SW 1271 (cell line): ENCODE measurements at regions not wholly inside any gene's neighbourhood (a gene's known extent, or its start where the extent isn't known, plus 50 kb on each side); places are given as distances from the start of the nearest gene placed in this dataset.

Experiments used
- DNase-seq, 2 experiments: peaks; one replicate each; lab custom pipeline; 2025; lab: John Stamatoyannopoulos, UW

DNA sequence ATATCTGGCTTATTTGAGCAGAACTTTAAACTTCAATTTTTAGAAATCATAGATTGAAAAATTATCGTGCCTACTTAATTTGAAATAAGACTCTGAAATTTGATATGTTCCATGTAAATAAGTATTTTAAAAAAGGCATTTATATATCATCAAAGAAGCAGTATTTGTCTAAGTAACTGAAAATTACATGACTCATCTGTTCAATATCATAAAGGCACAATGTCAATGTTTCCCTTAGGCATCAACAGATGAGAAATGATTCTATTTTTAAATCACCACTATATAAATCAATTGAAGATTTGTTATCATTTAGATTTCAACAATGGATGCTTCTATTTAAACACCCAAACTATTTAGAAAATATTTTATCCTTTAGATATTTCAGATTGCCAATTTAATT is 142.9 kb upstream of the POU5F2 start:
- no peak for DNase-seq

DNA sequence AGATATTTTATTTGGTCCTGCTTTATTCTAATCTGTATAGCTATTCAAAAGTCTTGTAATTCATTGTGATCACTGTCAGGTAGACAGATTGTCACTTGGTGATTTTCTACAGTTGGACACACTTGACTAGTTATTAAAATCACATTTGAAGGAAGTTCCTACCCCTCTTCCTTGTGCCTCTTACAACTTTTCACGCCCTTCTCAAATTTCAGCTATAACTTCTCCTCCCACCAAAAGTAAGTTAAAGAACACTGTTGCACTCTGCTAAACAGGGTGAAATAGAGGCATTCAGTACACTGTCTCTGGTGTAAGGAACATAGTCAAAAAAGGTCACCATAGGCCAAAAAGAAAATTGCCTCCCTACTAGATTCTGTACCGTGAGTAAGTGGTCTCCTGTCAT is 142.1 kb upstream of the POU5F2 start:
- DNase-seq = no peak

DNA sequence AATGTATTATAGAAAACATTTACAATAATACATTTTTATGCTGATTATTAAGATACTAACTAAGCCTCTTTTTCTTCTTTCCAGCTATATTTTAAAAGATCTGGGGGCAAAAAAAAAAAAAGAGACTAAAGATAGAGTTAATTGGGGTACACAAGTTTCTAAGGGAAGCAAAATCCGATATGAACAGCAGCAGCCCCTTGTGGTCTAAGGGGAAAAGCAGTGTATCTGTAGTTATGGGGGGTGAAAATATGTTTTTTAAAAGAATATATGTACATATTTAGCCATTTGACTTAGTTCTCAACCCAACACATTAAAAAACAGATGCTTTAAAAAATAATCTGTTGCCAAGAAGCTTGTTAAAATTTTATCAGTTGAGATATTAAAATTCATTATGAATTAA is 134.3 kb upstream of the POU5F2 start:
- DNase-seq = no peak

DNA sequence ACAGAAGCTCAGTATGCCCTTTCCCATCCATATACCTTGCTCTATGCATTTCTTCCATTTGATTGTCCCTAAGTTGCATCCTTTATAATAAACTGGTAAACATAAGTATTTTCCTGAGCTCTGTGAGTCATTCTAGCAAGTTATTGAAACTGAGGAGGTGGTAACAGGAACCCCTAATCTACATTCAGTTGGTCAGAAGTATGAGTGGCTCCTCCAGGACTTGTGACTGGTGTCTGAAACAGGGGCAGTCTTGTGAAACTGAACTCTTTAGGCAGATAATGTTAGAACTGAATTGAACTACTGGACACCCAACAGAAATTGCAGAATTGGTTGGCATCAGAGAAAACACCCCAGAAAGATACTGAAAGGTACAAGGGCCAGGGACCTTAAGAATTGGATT is 133.1 kb upstream of the POU5F2 start:
- no peak for DNase-seq

DNA sequence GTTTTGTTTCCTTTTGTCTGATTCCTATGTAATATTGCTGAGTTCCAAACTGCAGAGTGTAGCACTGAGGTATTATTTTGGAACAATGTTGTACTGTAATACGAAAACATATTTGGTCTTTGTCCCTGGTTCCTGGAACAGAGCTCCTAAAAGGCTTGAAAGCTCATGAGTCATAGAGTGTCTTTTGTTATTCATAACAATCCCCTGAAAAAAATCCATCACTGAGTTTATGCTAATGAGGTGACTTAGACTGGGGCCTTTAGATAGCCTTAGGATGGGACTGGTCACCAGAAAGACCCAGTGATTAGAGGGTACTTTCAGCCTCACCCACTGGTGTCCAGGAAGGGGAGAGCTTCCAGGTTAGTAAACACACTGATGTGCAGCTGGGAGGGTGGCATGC is 132.7 kb upstream of the POU5F2 start:
- DNase-seq = no peak

DNA sequence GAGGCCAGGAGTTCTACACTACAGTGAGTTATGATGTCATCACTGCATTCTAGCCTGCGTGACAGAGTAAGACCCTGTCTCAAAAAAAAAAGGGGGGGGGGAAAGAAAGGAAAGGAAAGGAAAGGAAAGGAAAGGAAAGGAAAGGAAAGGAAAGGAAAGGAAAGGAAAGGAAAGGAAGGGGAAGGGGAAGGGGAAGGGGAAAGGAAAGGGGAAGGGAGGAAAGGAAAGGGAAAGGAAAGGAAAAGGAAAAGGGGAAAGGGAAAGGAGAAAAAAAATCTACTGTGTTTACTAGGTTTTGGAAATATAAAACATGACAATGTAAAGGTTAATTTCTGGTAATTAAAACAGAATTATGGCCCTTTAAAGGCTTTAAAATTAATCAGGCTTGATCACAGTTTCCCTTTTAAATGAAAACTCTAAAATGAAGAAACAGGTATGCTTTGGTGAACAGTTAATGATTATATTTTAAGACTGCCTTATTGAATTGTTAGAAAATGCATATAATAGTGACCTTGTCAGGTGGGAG is 131.9 kb upstream of the POU5F2 start:
- no peak for DNase-seq

DNA sequence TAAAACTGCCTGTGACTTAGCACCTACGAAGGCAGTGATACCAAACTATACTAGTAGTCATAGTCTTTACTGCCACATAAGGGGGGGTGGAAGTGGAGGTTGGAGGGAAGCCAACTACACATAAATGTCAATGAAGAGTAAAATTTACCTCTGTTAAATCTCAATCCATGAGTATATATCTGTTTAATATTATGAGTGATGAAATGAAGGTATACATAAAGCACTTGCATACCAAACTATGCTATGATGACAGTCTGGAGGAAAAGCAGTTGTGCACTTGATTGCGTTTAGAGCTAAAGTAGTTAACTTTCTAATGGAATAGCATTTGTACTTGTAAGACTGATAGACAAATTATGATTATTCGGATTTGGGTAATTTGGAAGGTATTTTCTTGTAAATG is 129.2 kb upstream of the POU5F2 start:
- no peak for DNase-seq

DNA sequence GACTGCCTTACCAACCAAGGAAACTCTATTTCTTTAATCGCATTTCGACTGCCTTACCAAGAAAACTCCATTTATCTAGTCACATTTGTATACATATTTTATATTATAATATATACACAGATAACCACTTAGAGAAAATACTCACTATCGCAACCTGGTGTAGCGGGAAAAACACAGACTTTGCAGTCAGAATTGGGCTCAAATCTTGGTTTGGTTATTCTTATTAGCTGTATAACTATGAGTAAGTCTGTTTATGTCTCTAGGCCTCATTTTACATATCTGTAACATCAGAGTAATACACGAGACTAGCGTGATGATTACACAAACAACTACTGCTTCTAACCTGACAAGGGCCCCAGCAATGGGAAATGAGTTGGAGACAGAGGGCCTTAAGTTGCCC is 127.5 kb upstream of the POU5F2 start:
- no peak for DNase-seq

DNA sequence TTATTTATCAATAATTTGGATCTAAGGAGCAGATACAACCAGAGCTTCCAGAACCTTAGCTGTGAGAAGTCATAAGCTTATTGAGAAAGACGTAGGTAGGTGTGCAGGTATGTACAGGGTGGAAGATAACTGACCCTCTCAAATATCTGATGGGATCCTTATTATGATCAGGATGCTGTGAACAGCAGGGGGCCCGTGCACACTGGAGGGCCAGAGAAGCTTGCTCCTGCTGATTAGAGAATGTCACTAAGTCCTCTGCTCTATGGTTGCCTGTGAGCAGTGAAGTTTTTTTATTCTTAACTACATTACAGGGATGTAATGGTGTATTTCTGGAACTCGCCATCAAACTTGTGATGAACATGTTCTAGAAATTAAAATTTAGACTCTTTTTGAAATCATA is 108.9 kb upstream of the POU5F2 start:
- DNase-seq = no peak

DNA sequence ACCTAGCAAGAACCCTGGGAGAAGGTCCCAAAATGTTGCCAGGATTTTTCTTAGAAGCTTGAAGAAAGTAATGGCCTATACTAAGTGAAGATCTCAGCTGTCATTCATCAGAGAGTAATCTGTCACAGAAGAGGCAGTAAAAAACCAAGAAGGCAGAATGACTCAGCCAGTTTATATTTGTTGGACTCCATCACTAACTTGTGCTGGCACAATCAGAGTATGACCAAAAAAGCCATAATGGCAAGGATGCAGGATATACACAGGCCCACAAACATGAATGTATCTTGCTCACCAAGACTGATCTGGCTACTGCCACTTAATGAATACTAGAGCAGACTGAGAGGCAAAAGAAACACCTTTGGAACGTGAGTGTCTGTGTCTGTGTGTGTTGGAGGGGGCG is 104.0 kb upstream of the POU5F2 start:
- no peak for DNase-seq

DNA sequence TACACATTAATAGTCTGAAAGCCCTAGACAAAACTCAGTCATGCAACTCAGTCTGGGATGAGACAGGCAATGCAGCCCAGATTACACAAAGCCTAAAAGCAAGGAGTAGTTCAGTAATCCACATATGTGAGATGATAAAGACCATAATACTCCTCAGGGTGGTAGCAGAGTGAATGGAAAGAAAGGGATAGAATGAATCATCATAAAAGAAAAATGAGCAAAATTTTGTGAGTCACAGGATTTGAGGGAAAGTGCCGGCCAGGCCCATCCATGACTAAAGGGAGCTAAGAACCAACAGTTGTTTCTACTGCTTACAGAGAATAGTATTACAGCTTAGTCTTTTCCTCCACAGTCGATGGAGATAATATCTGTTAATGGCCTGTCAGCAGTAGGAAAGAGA is 90.0 kb upstream of the POU5F2 start:
- peak in 1 of 2 experiments; percentile 30 for DNase-seq

DNA sequence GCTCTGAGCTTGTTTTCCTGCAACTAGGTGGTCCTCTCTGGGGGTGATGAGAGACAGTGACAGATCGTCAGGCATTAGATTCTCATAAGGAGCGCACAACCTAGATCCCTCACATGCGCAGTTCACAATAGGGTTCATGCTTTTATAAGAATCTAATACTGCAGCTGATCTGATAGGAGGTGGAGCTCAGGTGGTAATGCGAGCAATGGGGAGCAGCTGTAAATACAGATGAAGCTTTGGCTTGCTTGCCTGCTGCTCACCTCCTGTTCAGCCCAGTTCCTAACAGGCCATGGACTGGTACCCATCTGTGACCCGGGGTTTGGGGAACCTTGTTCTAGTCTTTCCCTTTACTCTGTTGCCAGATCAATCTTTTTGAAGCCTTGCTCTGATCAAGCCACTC is 89.5 kb upstream of the POU5F2 start:
- no peak for DNase-seq

DNA sequence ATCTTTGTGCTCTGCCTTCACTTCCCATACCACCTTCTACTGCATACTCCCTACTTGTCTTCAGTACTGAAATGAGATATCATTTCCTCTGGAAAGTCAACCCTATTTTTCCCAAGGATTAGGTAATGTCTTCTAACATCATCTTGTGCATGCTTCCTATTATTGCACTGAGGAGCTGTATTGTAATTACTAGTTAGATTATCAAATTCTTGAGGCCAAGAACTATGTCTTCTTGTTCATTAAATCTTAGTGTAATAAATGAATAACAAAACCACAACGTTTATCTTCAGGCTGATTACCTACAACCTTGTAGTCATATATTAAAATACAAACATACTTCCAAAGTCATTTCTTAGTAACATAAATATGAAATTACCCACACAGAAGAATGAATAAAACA is 87.9 kb upstream of the POU5F2 start:
- DNase-seq = no peak

DNA sequence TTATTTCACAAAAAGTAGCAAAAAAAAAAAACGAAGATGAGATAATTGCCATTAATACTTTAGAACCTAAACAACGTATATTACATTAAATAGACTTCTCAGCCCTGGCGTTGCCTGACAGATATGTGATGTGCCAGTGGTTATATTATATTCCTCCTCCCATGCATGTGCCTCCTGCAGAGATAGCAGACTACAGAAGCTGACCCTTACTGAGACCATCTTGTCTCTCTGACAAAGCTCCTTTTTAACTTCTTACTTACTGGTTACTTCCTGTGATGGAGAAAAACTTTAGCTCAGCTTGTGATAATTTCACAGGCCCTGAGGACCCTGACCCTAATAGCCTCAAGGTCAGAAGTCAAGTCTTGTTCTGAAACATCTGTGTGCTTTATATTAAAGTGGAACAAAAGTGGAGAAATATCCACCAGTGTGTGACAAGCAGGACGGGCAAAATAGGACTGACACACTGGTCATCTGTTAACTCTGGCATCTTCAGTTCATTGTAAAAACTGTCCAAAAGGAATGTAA is 80.6 kb upstream of the POU5F2 start:
- no peak for DNase-seq

DNA sequence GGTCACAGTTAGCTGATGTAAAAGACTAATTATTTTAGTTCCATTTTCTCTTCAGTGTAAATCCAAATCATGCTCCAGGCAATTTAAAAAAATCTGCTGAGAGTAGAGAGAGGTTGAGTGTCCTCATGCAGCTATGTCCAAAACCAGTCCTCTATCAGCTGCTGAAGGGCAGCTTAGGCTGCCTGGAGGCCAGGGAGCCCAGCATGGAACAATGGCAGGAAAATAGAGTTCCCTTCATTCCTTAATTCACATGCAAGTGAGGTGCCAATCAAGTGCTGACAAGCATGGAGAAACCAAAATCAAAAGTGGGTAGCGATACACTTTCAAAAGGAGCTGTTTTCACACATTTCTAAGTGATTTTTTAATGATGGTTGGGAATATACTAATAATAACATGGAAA is 78.3 kb upstream of the POU5F2 start:
- DNase-seq = no peak

DNA sequence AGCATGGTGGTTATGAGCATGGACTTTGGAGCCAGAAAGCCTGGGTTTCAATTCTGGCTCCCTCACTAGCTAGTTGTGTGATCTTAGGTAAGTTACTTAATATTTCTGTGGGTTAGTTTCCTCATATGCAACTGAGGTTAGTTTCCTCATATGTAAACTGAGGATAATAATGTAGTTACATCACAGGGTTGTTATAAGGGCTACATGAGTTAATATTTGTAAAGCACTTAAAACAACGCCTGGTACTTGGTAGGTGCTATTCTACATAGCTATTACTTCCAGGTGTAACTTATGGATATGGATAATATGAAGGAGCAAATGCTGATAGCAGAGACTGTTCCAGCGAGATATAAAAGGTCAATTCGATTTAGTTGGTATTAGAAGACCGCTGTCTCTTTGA is 69.4 kb upstream of the POU5F2 start:
- DNase-seq = no peak

DNA sequence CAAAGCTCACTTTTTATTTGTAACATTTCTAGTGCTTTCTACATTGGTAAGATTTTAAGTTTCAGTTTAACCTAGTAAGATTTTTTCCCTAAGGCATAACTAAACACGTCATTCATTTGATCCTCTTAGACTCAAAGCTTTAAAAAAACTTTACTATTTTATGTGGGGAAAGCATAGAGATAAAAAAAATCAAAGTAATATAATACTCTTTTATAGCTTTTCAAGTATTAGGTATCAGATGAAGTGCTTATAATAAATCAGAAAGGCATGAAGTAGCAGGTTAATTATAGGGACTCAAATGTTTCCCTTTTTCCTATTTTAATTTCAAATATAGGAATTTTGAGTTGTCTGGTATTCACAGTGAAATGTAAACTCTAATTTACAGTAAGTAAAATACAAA is 68.0 kb upstream of the POU5F2 start:
- no peak for DNase-seq

DNA sequence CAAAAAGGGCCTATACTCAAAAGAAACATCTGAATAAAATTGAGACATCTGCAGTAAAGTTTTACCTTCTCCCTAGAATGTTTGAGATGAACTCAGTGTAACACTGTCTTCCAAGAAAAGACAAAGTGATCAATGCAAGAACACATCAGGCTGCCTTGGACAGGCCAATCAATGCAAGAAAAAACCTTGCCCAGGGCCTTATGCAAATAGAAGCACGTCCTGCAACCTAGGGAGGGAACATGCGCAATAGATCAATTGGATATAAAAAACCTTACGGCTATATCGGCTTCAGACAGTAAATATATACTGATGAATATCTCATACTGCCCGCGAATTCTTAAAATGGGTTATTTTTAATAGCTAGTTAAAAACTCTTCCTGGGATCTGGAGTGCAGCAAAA is 66.4 kb upstream of the POU5F2 start:
- DNase-seq = no peak

DNA sequence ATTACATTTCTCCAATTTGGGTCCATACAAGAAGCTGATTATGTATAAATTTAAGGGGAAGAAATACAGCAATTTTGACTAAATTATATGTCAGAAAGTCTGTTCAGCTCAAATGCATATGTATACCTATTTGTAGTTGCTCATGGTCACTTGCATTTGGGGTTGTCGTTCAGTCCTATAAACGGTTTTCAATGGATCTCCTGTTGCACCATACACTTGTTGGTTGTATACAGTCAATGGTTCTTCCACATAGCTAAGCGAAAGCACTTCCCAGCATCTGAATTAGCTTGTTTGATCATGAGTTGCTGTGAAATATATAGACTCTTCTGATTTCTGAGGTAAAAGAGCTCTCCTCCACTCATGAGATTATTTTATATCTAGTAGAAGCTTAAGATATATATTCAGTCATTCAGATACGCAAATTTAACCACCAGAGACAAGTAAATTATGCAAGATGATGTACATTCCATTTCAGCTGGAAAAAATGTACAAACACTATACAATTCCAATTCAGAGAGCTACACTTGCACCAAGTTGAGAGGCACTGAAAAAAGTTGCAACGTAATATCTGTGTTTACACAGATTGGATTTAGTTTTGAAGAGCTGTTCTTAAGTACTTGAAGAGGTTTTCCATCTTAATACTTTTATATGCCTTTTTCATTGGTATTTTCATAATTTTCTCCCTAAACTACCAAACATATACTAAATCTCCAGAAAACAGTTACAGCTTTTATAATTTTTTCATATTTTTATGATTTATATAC is 64.4 kb upstream of the POU5F2 start:
- no peak for DNase-seq

DNA sequence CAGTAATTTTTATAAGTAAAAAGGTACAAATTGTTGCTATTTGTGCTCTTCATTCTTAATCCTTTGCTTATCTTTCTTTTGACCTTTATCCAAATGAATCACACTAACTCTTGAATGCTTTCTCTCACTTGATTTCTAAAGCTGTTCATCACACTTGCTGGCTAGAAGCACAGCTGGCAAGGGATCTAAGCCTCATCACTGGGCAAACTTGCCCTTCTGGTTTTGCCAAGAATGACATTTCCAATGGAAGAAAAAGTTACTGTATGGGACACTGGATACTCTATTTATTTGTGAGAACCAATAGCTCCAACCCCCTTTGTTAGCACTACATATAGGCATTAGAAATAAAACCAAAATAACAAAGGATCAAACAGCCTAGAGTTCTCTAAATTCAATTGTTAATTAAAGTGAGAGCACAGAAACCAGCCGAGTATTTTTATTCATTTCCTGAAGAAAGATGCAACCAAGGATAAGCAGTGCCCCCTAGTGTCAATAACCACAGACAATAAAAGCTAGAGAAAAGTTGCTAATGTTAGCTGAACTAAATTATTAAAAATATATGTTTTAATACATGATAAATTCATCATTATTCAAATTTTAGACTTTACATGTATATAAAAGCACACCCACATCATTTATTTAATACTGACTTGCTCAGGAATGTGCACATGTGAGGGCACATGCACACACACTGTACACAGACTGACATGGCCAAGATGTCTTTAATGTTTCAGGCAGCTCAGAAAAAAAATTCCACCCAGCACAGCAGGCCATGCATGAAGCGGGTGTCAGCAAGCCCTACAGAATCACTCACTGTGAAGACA is 59.8 kb upstream of the POU5F2 start:
- DNase-seq = peak in 1 of 2 experiments; percentile 72

DNA sequence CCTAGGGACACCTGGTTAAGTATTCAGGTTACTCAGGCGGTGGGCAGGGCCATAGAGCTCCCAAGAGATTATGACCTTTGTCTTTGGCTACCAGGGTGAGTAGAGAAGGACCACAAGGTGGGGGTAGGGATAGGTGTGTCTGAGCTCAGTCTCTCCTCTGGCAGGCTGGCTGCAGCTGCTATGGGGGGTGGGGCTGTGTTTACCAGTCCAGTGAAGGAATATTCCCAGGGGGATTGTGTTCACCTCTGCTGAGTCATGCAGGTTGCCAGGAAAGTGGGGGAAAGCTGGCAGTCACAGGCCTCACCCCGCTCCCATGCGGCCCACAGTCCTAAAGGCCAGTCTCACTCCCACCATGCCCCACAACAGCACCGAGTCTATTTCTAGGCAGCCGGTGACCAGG is 53.6 kb upstream of the POU5F2 start:
- no peak for DNase-seq

DNA sequence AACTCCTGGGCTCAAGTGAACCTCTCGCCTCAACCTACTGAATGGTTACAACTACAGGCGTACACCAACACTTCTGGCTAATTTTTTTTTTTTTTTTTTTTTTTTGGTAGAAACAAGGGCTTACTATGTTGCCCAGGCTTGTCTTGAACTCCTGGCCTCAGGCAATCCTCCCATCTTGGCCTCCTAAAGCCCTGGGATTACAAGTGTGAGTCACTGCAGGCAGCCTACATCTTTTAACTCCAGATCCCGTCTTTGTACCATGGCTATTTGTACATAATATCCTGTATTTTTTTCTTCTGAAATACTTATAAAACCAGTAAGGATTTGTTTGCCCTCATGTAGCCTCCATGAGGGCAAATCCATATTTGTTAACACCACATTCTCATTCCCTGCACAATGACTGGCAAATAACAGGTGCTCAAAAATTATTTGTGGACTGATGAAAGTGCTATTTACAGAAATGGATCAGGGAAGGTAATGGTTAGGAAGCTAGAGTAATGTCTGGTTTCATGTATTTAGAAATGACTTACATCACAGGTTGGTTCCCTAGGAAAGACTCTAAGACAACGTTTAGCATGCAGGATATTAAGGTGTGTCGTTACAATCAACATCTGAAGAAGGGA is 51.9 kb upstream of the POU5F2 start:
- DNase-seq = no peak

DNA sequence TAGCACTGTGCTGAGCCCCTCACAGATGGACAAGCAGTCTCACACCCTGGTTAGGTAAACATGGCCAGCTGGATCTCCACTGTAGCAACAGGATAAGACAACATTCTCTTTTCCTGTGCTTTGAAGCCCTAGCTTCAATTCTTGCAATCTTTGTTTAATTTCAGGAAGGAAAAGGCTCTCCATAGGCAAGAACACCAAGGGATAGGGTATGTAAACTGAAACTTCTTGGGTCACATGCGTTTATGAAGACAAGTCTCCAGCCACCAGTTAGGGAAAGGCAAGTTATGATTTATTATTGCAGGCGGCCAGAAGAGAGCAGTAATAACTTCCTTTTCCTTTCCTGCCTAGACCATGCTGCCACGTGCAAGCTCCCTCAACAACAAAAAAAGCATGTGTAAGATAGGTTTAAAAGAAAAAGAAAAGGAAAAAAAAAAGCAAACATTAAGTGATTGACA is 50.1 kb upstream of the POU5F2 start:
- no peak for DNase-seq
